Small intestine (tissue), 7 donors: ENCODE measurements at regions not wholly inside any gene's neighbourhood (a gene's known extent, or its start where the extent isn't known, plus 50 kb on each side); places are given as distances from the start of the nearest gene placed in this dataset.

Source experiments
- DNase-seq, 2 donors: peaks; one replicate each; pipeline versions ENCODE4 v3.0.0 to v3.0.0-alpha.2; 2013
- FAIRE-seq: peaks from 2 replicates; lab custom pipeline; 2012; peaks lifted over from hg19 to GRCh38; lab: Jason Lieb, UNC
- H3K27ac ChIP-seq, 3 donors: one replicate each; pipeline ENCODE4 v1.5.1; 2013; ENCODE audit warnings: low read length in 2 of 3, mild to moderate bottlenecking in 2 of 3, control low read depth in 1 of 3, inconsistent platforms in 1 of 3, low read depth in 1 of 3, moderate library complexity in 1 of 3
- H3K27me3 ChIP-seq, 3 donors: one replicate each; pipeline ENCODE4 v1.6.1; 2013; ENCODE audit warnings: low read length in 3 of 3, inconsistent platforms in 1 of 3; ENCODE audit not compliant: control insufficient read depth in 3 of 3, insufficient read depth in 3 of 3
- H3K36me3 ChIP-seq, 3 donors: one replicate each; pipeline ENCODE4 v1.6.1; 2013; ENCODE audit warnings: low read length in 3 of 3, inconsistent platforms in 1 of 3, low read depth in 1 of 3, mild to moderate bottlenecking in 1 of 3, moderate library complexity in 1 of 3; ENCODE audit not compliant: control insufficient read depth in 3 of 3, insufficient read depth in 2 of 3
- H3K4me1 ChIP-seq, 3 donors: one replicate each; pipeline ENCODE4 v1.6.1; 2013; ENCODE audit warnings: low read length in 2 of 3, inconsistent platforms in 1 of 3, low read depth in 1 of 3, mild to moderate bottlenecking in 1 of 3, moderate library complexity in 1 of 3; ENCODE audit not compliant: control insufficient read depth in 3 of 3, insufficient read depth in 2 of 3
- H3K4me3 ChIP-seq, 3 donors: one replicate each; pipeline ENCODE4 v1.5.1; 2013; ENCODE audit warnings: low read length in 3 of 3, control low read depth in 1 of 3, inconsistent platforms in 1 of 3, low read depth in 1 of 3, mild to moderate bottlenecking in 1 of 3, moderate library complexity in 1 of 3
- H3K9me3 ChIP-seq, 2 donors: one replicate each; pipeline ENCODE4 v1.6.1; 2013; ENCODE audit warnings: low read depth in 1 of 2, low read length in 1 of 2; ENCODE audit not compliant: control insufficient read depth in 2 of 2, insufficient read depth in 1 of 2
- WGBS, 3 donors: extraction: QIAGEN DNeasy Blood & Tissue Kit; methylation state at CpG; one replicate each; pipeline ENCODE4 v1.1.7; 2013; 5-methylcytosine and 5-hydroxymethylcytosine counted together
- donor health status: healthy with polysubstance abuse.
- donor health status: control.
- donor health status: control.
- donor health status: Bipolar disorder and iron deficiency.
- donor health status: healthy.

DNA sequence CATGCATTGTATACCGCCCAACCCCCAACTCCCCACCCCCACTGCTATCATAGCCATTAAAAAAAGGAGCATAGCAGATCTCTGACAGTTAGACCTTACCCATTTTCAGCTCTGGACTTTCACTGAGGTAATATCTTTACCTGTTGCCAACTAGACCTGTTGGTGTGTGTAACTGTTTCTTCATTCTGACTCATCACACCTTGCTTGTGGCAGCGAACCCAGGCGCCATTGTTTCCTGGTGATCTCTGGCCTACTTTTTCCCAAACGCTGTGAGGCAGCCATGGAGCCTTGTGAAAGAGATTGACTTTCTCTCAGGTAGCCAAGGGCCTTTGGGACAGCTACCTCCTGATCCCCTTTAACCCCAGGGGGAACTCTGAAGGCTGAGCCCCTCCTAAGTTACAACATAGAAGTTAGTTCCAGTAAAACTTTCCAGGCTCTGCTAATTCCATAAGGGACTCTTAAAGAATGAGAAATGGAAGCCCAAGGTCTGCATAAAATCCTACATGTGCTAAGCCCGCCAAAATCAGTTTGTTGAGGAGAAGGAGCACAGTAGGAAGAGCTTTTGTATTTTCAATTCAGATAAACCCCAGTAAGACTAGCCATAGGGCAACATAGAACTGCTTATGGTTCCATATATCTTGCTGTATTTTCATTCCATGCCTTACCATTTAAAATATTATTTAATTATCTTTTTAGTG is 196.1 kb upstream of the CAMK1G start:
- DNase-seq (no peak), FAIRE-seq (no peak)
- Histone ChIP-seq H3K27ac (no peak overlapping the region), H3K4me1 (no peaks in the 10 kb centered on the region), H3K27me3 (no peaks in the 10 kb centered on the region), H3K9me3 (no peaks in the 10 kb centered on the region), H3K4me3 (no peak overlapping the region), H3K36me3 (no peaks in the 10 kb centered on the region)
- WGBS, 3 donors: 81 to 91% (median 83%) methylated on average over 5 of the region's 5 CpGs

- Histone ChIP-seq H3K27me3 (no peaks in the 10 kb centered on the region), H3K9me3 (no peaks in the 10 kb centered on the region), H3K36me3 (no peaks in the 10 kb centered on the region), H3K4me1 (no peaks in the 10 kb centered on the region), H3K27ac (no peak overlapping the region), H3K4me3 (no peak overlapping the region)
- DNase-seq: no peak
- 78 to 90% (median 85%) methylated on average over 2 of the region's 2 CpGs for WGBS, 3 donors
- FAIRE-seq: no peak
These were observed 195.6 kb upstream of the CAMK1G start for GRCh38 chr1:209387969-209388329.

DNA sequence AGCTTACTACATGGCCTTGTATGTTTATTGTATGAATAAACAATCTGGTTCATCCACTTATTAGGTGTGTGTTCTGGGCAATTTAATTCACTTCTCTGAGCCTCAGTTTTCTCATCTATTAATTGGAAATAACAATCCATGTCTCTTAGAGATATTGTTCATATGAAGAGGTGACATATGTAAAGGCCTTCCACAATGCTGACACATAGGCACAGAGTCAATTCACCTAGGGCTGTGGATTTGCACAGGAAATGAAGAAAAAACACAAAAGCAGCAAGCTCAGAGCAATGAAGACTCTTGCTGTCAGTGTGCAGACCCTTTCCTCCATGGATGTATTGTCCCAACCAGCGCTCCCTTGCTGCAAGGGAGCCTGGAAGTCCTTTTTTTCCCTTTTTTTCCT is 195.2 kb upstream of the CAMK1G start:
- H3K9me3 ChIP-seq: no peaks in the 10 kb centered on the region
- H3K27me3 ChIP-seq: no peaks in the 10 kb centered on the region
- H3K4me1 ChIP-seq: no peaks in the 10 kb centered on the region
- FAIRE-seq: no peak
- WGBS, 3 donors: 70 to 90% (median 88%) methylated on average over 1 of the region's 1 CpG
- H3K27ac ChIP-seq: no peak overlapping the region
- H3K4me3 ChIP-seq: no peak overlapping the region
- no peaks in the 10 kb centered on the region for H3K36me3 ChIP-seq
- no peak for DNase-seq

- Histone ChIP-seq H3K9me3 (no peaks in the 10 kb centered on the region), H3K36me3 (no peaks in the 10 kb centered on the region), H3K27me3 (no peaks in the 10 kb centered on the region), H3K4me1 (no peaks in the 10 kb centered on the region), H3K27ac (no peak overlapping the region), H3K4me3 (no peak overlapping the region)
- FAIRE-seq (no peak), DNase-seq (no peak)
- WGBS, 3 donors: 35 to 69% (median 38%) methylated on average over 1 of the region's 1 CpG
These were observed 194.3 kb upstream of the CAMK1G start for GRCh38 chr1:209389258-209389657.

DNA sequence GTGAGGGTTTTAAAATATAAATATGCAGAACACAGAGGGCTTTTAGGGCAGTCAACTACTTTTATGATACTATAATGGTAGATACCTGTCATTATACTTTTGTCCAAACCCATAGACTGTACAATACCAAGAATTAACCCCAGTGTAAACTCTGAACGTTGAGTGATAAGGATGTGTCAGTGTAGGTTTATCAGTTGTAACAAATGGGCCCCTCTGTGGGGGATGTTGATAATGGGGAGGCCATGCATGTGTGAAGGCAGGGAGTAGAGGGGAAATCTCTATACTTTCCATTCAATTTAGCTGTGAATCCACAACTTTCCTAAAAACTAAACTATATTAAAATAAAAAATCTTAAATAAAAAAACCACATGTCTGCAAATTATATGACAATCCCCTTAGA is 193.5 kb upstream of the CAMK1G start:
- no peaks in the 10 kb centered on the region for H3K9me3 ChIP-seq
- FAIRE-seq (no peak), DNase-seq (no peak)
- H3K36me3 ChIP-seq: no peaks in the 10 kb centered on the region
- no peak overlapping the region for H3K27ac ChIP-seq
- WGBS, 3 donors: 10 to 35% (median 15%) methylated on average over 1 of the region's 1 CpG
- no peak overlapping the region for H3K4me3 ChIP-seq
- no peaks in the 10 kb centered on the region for H3K4me1 ChIP-seq
- H3K27me3 ChIP-seq: no peaks in the 10 kb centered on the region

DNA sequence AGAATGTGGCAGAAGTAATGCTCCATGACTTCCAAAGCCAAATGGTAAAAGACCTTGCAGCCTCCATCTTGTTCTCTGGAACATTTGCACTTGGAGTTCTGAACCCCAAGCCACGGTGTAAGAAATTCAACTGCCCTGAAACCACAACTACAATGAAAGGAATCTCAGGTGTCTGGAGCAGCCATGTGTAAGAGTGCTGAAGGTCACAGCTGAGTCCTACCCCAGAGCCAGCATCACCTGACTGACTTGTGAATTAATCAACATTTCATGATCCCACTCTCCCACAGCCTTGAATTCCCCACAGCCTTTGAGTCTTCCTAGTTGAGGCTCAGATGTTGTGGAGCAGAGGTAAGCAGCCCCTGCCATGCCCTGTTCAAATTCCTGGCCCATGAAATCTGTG is 192.8 kb upstream of the CAMK1G start:
- Histone ChIP-seq H3K4me1 (no peaks in the 10 kb centered on the region), H3K4me3 (no peak overlapping the region), H3K9me3 (no peaks in the 10 kb centered on the region), H3K27ac (no peak overlapping the region), H3K27me3 (peaks cover 0 to 2% (median 0%) of the 10 kb centered on the region in 3 donors), H3K36me3 (no peaks in the 10 kb centered on the region)
- no peak for FAIRE-seq
- WGBS, 3 donors: 74 to 88% (median 79%) methylated on average over 1 of the region's 1 CpG
- no peak for DNase-seq

DNA sequence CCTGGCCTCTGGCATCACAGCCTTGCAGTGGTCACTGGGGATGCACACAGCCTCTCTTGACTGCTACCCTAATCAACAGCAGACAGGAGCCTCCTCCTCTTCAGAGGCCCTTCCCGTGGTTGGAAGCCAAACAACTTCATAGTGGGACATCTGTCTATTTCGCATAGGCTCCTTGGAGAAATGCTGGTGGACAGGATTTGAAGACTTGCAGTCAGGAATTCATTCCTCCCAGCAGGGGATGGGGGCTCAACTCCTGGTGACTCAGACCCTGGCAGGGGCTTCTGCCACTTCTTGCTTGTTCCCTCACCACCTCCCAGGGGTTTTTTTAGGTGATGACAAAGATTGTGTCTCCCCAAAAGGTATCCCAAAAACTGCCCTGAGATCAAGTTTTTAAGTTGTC is 191.7 kb upstream of the CAMK1G start:
- Histone ChIP-seq H3K27me3 (peaks cover 0 to 2% (median 0%) of the 10 kb centered on the region in 3 donors), H3K27ac (no peak overlapping the region), H3K36me3 (no peaks in the 10 kb centered on the region), H3K4me1 (no peaks in the 10 kb centered on the region), H3K4me3 (no peak overlapping the region), H3K9me3 (no peaks in the 10 kb centered on the region)
- WGBS, 3 donors: 76 to 90% (median 77%) methylated on average over 2 of the region's 2 CpGs
- DNase-seq (no peak), FAIRE-seq (no peak)

GRCh38 chr1:209395169-209395568 is 188.3 kb upstream of the CAMK1G start:
- Histone ChIP-seq H3K27me3 (peaks cover 0 to 2% (median 0%) of the 10 kb centered on the region in 3 donors), H3K9me3 (no peaks in the 10 kb centered on the region), H3K4me3 (no peak overlapping the region), H3K4me1 (no peaks in the 10 kb centered on the region), H3K36me3 (no peaks in the 10 kb centered on the region), H3K27ac (no peak overlapping the region)
- 22 to 26% (median 25%) methylated on average over 7 of the region's 7 CpGs for WGBS, 3 donors
- FAIRE-seq (no peak), DNase-seq (no peak)

GRCh38 chr1:209397371-209397770 is 186.1 kb upstream of the CAMK1G start:
- H3K27ac ChIP-seq: no peak overlapping the region
- DNase-seq (no peak), FAIRE-seq (no peak)
- no peaks in the 10 kb centered on the region for H3K9me3 ChIP-seq
- no peaks in the 10 kb centered on the region for H3K4me1 ChIP-seq
- 64 to 75% (median 72%) methylated on average over 6 of the region's 6 CpGs for WGBS, 3 donors
- H3K27me3 ChIP-seq: peaks cover 0 to 2% (median 0%) of the 10 kb centered on the region in 3 donors
- H3K36me3 ChIP-seq: no peaks in the 10 kb centered on the region
- no peak overlapping the region for H3K4me3 ChIP-seq
